HG03571 (cell line): ENCODE measurements at regions not wholly inside any gene's neighbourhood (a gene's known extent, or its start where the extent isn't known, plus 50 kb on each side); places are given as distances from the start of the nearest gene placed in this dataset.
A peak's percentile ranks its signal among the peaks of the same experiment; 100 is the strongest.

Source experiments
- ATAC-seq: cut with Tn5 transposase; IDR thresholded peaks from one replicate; pipeline ENCODE4 v1.9.1; 2021; ENCODE audit not compliant: unreplicated experiment

DNA sequence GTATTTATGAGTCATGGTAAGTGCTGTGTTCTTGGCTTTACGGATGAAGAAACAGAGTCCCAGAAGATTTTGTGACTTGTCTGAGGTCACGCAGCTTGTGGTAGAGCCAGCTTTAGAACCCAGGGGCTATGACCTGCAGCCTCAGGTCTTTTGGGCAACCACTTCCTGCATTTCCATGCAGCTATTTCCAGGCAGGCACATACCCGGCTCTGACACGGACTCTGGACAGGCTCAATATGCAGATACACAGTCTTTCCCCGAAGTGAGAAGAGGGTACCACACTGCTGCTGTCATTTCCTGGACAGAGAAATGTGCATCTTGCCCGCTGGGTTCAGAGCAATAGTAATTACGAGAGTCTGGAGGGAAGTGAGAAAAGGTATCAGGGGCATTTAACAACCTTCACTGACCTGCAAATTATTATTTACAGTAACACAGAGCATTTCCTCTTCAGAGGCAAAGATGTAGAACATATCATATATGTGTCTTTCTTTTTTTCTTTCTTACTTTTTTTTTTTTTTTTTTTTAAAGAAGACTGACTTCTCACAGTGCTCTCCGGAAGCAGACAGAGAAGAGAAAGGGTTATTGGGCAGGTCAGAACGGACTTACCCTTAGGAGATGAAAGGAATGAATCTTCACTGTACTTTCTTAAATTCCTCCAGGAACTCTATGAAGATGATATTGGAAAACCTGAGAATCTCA lies 185.1 kb downstream of the CLIC5 start:
- peak; percentile 96 for ATAC-seq

DNA sequence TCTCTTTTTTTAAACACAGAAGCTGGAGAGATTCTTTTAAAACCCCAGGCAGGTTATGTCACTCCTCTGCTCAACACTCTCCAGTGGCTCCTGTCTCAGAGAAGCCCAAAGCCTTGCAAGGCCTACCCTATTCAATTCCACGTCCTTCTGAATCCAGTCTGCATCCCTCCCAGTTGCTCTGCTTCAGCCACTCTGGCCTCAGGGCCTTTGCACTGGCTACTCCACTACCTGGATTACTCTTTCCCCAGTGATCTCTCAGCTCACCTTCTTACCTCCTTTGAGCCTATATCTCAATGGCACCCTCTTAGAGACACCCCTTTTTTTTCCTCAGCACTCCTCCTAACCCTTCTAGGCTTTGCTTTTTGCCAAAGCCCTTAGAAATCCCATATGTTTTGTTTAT lies 185.8 kb downstream of the CLIC5 start:
- no peak for ATAC-seq

DNA sequence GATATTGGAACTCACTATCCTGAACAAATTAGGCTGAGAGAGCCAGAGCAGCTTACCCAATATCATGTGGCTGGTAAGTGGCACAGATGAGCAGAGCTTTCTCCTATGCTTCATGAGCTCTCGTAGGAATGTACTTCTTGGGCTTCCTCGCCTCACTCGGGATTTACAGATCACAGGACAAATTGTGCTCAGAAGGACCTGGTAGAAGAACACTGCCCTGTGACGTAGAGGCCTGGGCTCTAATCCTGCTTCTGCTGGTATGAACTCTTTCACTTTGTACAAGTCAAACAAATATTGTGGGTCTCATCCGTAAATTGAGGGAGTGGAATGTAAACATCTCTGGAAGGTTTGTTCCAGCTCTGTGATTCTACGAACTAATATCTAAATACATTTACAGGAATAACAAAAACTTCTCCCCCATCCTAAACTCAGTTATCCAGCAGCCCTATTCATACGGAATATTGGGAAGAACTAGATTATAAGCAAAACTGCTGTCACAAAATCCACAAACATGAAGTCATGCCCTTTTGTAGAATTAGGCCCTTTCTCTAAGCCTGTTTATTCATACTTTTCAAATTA lies 187.6 kb downstream of the CLIC5 start:
- no peak for ATAC-seq

DNA sequence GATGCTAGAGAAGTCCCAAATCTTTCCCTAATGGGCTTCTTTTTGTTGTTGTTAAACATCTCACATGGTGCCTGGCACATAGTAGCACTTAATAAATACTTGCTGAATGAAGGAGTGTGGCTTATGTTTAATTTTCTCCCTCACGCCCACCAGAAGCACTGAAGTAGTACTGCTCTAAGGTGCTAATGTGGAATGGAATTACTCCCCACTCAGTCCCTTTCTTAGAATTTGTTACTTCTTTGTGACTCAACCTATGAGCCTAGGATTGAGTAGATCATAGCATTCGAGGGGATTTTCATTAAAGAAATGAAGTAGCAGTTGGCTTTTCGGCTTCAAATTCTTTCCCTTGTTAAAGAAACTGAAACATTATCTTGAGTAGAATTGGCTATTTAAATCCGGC lies 192.8 kb downstream of the CLIC5 start:
- ATAC-seq: no peak

- no peak for ATAC-seq
Observed at GRCh38 chr6:45822246-45822812, 193.3 kb downstream of the CLIC5 start.

DNA sequence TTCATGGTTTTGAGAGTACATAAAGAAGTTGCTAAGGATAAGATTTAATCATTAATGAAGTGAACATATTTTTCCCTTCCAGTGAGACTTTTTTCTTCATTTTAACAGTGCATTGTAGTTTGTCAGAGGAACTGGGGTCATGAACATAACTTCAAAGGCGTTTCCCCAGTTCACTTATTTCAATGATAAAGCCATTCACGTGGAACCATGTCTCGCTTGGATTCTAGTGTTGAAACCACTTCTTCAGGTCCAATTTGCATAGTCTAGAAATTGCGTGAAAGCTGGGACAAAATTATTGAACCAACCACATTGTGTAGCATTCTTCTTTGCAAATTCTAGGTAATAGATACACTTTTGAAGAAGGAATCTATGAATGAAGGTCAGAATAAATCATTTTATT lies 197.0 kb downstream of the CLIC5 start:
- ATAC-seq: no peak

DNA sequence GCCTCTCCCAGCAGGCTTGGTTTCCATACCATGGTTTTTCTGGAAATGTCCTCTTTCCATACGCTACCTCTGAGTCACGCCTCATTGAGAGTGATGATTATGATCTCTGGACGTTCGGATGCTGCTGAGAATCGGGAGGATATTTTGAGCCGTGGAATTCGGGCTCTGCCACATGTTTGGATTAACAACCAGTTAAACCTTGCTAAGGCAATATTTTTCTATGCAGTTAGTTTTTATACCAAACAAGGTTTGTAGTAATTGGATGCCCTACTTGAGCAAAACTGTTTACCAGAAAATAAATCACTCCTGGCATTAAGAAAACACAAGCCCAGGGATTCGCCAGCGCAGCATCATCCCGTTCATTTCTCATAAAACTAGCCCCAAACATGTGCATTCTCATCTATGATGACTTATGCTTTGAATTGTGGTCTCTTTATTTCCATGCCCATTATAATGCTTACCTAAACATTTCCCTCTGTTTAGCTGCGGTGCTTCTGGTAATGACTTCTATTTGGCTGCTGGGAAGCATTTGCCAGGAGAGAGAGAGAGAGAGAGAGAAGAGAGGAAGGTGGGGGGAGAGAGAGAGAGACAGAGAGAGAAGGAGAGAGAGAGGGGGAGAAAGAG lies 198.9 kb downstream of the CLIC5 start:
- no peak for ATAC-seq

DNA sequence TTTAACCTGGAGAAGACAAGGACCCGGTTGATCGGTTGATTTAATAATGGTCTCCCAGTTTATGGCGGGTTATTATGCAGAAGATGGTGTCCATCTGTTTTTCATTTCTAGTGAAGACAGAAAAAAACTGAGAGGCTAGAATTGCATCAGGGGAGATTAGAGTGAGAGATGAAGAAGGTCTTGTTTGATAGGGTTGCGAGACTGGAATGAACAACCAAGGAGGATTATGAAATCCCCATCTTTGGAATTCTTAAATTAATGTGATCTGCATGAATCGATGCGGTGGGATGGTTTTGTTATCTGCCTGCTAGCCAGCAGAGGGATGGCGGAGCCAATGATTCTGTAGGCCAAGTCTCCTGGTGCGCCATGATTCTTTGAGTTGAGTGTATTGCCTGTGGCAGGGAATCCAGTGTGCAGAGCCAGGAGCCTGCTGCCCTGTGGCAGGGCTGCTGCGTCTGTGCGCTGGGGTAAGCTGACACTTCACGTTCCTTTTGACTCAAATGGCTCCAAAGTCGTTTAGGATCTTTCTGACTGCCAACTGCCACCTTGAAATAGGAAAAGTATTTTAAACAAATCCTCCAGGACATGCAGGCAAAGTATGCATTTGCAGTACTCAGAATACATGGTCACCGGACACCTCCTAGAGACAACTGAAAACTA lies 200.1 kb downstream of the CLIC5 start:
- ATAC-seq: no peak

DNA sequence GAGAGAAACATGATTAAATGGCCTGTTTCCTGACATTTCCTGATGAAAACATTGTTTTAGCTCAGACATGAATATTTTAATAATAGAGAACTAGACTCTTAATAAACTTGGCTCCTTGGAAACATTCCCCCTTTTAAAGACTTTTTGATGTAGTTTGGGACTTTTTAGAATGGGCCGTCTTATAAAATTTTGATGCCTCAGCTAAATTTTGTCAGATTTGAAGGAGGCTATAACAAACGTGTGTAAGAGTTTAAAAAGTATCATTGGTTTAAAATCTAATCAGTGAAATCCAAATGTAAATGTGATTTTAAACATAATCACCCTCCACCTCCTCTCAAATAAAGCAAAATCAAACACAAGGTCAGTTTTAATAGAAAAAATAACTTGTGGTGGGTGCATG lies 200.9 kb downstream of the CLIC5 start:
- no peak for ATAC-seq

- no peak for ATAC-seq
Observed at GRCh38 chr6:45813943-45814342, 201.7 kb downstream of the CLIC5 start.

- no peak for ATAC-seq
Observed at GRCh38 chr6:45812922-45813321, 202.7 kb downstream of the CLIC5 start.

DNA sequence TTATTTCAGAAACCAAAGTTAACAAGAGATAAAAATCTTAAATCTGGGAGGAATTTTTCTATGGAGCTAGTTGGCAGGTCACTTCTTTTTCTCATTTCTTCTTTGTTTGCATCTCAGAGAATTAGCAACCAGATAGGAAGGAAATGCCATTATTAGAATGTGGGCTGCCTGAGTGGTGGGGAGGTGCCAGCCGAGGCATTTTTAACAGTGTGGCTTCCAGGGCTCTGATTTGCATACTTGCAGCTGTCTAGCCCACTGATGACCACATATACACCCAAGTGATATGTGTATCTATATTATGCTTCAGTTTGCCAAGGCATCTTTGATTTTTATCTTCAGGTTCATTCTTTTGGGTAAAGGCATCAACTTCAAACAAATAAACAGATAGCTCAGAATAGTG lies 206.7 kb downstream of the CLIC5 start:
- ATAC-seq: no peak

DNA sequence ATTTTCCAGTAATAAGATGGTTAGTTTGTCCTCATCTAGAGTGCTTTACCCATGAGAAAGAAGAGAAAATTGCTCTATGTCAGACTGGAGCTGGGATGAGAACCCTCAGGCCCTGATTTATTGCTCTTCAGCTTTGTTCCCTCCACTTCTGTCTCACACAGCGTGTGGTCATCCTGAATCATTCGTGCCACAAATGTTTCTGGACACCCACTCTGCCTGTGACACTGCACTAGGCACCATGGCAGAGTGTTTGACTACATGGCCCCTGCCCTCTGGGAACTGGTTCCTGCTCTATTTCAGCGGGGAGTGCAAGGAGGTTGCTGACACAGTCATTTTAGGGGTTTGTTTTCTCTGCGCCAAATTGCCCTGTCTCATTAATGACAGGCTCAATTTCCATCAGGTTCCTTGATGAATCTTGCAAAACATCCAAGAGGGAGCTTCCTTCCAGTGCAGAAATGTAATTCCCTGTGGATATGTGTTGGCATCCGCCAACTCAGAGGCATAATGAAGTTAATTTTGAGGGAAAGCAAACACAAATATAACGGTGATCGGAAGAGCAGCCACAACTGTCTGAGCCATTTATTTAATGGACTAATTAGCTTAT lies 207.5 kb downstream of the CLIC5 start:
- no peak for ATAC-seq

DNA sequence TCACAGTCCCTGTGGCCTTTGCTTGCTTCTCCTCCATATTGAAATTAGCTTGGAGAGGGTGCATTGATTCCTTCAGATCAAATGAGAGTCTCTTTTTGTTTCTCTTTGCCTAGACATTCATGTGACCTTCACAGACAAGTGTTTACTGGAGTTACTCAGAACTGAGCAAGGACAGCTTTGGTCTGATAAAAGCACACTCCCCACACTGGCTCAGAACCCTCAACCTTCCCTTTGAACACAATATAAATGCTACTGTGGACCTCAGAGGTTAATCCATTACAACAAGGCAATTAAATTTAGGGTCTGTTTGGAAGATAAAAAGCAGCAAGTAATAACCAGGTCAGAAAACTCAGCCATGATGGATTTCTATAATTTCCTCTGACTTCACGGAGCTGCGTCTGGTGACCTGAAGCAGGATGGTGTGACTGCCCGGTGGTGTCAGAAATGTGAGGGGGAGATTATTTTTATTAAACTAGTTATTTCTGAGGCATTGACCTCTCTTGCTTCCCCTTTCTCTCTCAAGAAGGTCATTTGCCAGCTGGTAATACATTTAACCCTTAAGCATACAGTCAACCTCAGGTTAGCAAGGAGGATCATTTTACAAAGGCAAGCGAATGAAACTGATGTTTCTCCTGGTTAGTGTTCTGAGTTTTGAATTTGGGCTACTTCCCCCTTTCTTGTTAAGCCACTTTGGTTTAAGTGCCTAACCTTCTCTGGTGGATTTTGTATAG lies 208.2 kb downstream of the CLIC5 start:
- no peak for ATAC-seq

GRCh38 chr6:45806172-45806571 lies 209.5 kb downstream of the CLIC5 start:
- no peak for ATAC-seq

GRCh38 chr6:45803071-45803470 lies 212.6 kb downstream of the CLIC5 start:
- no peak for ATAC-seq

DNA sequence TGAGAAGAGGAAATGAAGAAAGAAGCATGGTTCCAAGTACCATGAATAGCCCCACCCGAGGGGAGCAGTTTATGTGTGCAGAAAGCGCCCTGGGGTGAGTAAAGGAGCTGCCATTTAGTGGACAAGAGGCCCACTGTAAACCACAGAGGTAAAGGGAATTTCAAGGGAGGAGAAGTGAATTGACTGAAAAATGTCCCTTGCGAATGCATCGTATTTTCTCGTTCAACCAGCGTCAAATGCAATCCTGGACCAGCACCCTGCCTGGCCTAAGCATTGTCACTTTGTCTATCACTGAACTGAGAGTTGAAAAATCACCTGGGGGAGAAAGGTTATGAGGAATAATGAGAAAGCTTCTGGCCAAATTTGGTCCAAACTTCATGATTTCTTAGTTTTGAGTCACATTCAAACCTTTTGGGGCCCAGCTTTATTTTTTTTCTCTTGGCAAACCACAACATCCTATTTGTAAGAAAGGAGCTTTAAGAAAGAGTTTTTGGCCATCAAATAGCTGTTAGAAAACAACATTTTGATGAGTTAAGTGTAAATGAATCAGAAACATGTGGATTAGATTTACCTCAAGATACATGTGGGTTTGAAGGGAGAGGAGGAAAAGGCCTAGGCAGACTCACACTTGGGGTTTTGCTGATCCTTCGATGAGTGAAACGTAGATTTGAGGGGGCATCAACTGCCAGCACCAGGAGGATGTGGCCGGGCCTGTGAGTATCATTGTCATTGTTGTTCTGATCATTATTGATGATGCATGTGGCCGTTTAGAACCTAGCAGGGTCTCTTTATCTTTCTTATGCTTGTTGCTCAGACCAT lies 214.0 kb downstream of the CLIC5 start:
- no peak for ATAC-seq

DNA sequence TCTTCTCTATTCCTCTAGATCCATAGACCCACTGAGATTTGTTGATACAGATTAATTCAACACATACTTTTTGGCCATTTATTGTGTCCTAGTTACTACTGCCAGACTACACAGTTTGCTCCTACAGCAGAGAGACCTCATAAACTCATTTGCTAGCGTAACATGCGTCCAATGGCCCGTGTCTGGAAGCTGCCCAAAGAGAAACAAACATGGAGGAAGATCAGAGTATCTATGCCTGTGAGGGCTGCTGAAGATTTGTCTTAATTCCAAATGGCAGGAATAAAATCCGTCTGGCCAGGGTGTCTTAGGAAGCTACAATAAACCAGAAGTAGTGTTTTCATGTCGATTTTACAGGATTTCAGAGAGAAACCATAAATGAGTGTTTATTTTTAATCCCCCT lies 214.7 kb downstream of the CLIC5 start:
- ATAC-seq: no peak

GRCh38 chr6:45795678-45796077 lies 220.0 kb downstream of the CLIC5 start:
- ATAC-seq: no peak

DNA sequence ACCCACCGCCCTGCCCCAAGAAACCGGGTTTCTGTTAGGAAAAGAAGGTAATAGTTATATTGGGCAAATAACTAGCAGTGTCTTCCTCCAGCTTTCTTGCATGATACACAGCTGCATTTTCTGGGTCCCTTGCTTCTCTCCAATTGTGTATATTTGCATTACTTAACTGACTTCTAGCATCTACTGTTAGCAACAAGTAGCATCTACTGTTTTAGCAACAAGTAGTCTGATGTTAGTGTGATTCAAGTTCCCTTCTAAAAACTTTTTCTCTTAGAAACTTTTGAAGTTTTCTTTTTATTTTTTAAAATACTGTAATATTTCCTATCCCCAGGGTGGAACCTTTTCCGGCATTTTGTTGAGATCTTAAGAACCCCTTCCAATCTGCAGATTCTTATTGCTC lies 221.2 kb downstream of the CLIC5 start:
- no peak for ATAC-seq
